GM18873 (cell line): ENCODE measurements at regions not wholly inside any gene's neighbourhood (a gene's known extent, or its start where the extent isn't known, plus 50 kb on each side); places are given as distances from the start of the nearest gene placed in this dataset.
A peak's percentile ranks its signal among the peaks of the same experiment; 100 is the strongest.

Experiments used
- ATAC-seq: cut with Tn5 transposase; IDR thresholded peaks from one replicate; pipeline ENCODE4 v1.9.1; 2021; ENCODE audit warnings: mild to moderate bottlenecking, moderate library complexity, moderate number of reproducible peaks; ENCODE audit not compliant: unreplicated experiment, low FRiP score

DNA sequence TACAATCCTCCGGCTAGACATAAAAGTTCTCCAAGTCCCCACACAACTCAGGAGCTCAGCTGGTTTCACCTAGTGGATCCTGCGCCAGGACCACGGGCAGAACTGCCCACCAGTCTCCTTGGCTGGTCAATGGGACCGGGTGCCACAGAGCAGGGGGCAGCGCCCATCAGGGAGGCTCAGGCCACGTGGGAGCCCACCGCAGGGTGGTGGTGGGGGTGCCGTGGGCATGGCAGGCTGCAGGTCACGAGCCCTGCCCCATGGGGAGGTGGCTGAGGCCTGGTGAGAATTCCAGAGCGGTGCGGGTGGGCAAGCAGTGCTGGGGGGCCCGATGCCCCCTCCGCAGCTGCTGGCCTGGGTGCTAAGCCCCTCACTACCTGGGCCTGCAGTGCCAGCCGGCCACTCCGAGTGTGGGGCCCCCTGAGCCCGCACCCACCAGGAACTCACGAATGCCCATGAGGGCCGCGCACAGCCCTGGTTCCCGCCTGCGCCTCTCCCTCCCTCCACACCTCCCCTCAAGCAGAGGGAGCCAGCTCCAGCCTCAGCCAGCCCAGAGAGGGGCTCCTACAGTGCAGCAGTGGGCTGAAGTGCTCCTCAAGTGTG lies 1091.9 kb upstream of the TENM4 start:
- ATAC-seq: no peak

- ATAC-seq: no peak
Observed at GRCh38 chr11:80529726-80530125, 1088.9 kb upstream of the TENM4 start.

DNA sequence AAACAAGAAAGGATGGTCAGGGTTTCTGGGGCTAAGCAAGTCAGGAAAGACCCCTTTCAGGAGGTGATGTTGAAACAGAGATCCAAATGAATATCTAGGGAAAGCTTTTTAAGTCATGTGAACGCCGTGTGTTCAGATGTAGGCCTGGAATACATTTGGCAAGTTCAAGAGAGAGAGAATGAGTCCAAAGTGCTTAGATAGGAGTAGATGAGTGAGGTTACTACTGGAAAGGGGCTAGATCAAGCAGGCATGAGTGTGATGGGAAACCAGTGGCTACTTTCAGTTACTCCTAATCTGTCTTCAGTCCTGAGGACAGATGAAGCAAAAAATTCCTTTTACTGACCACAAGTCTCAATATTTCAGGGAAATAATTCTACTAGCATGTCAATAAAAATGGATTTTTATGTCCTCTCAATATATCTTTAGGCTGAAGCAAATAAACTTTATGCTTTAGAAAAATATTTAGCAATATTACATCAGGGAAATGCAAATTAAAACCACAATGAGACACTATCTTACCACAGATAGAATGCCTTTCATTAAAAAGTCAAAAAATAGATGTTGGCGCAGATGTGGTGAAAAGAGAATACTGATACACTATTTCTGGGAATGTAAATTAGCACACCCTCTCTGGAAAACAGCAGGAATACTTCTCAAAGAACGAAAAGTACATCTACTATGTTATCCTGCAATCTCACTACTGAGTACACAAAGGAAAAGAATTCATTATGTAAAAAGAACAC lies 1085.0 kb upstream of the TENM4 start:
- no peak for ATAC-seq

- ATAC-seq: no peak
Observed at GRCh38 chr11:80524349-80524748, 1083.5 kb upstream of the TENM4 start.

DNA sequence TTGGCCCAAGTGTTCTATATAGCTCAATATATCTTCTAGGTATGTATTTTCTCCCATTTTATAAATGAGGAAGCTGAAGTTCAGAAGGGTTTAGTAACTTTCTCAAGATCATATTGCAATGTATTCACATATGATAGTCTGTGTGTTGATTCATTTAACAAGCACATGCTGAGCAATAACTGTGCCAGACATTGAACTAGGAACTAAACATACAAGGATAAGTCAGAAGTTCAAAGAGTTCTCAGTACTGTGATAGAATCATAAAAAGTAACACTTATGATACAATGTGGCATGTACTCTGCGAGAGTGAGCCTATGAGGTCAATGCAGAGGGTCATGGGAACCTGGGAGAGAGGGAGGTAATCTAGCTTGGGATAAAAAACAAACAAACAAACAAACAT lies 1082.2 kb upstream of the TENM4 start:
- no peak for ATAC-seq

DNA sequence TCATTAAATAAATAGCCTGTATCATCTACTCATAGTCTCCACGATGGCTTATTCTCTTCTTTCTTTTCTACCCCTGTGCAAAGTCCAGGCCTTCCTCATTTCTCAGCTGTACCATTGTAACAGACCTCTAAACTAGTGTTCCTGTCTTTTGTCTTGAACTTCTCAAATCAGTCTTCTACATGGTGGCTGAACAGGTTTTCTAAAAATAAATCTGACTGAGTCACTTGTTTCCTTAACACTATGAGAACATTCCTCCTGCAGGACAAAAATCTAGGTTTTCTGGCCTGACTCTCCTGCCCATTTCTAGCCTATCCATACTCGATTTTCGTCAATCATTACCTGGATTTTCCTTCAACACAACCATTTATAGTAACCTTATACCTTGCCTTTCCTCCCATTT lies 1080.8 kb upstream of the TENM4 start:
- no peak for ATAC-seq

DNA sequence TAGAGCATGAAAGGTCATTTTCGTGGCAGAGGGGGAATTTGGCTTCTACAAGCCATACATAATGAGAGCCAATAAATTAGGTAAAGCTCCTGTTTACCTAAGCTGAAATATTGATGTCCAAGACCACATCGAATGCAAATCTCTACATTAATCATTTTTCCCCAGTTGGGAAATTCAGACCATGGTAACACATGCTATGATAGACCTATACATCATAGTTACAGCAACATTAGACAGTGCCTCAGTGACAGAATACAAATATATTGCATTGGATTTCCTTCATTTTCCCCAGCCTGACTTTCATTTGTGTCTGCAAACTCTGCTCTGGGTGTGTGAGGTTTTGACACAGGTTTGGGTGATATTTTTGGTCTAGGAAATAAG lies 1079.7 kb upstream of the TENM4 start:
- no peak for ATAC-seq

- no peak for ATAC-seq
Observed at GRCh38 chr11:80519596-80520506, 1079.0 kb upstream of the TENM4 start.

DNA sequence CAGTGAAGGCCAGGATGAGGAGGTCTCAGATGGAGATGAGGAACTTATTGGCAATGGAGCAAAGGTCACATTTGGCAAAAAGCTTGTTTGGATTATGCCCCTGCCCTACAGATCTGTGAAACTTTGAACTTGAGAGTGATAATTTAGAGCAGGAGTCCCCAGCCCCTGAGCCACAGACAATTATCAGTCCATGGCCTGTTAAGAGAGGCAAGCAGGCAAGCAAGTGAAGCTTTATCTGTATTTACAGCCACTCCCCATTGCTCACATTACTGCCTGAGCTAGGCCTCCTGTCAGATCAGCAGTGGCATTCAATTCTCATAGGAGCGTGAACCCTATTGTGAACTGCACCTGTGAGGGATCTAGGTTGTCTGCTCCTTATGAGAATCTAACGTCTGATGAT lies 1076.9 kb upstream of the TENM4 start:
- ATAC-seq: no peak

GRCh38 chr11:80515097-80515496 lies 1074.3 kb upstream of the TENM4 start:
- ATAC-seq: no peak

DNA sequence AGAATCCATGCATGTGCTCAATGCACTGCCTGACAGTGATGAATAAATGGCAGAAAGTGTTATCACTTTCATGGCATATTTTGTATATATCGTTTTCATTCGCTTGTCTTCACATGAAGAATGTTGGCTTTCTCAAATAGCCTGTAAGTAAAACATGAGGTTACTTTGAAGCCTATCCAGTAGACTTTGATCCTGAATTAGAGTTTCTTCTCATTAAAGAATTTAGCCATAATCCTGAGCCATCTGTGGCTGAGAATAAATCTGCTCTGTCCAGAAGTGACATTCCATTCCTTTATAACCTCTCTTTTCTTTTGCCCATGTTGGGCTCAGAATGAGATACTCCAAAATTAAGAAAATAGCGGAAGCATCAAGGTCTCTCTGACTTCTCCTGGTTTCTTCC lies 1071.7 kb upstream of the TENM4 start:
- ATAC-seq: no peak

DNA sequence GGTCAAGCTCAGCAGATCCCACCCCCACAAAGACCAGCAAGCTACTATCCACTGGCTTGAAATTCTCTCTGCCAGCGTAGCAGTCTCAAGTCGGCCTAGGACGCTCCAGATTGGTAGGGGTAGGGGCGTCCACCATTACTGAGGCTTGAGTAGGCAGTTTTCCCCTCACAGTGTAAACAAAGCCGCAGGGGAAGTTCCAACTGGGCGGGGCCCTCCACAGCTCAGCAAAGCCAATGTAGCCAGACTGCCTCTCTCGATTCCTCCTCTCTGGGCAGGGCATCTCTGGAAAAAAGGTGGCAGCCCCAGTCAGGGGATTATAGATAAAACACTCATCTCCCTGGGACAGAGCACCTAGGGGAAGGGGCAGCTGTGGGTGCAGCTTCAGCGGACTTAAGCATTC lies 1064.9 kb upstream of the TENM4 start:
- ATAC-seq: no peak

DNA sequence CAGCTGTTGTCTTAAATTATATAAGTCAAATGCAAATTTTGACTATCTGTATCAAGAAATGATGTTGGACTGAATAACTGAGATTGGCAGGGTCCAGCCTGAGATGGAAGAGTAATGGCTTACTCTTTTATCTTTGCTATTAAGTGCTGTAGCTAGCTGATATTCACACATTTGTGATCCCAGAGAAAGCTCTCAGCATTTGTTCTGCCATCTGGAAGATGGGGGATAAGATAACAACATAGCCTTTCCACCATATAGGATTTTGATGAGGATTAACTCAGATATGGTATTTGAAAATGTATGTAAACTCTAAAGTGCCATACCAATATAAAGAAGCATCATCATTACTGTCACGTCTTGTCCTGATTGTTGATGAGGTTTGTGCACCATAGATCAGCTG lies 1063.2 kb upstream of the TENM4 start:
- ATAC-seq: no peak

DNA sequence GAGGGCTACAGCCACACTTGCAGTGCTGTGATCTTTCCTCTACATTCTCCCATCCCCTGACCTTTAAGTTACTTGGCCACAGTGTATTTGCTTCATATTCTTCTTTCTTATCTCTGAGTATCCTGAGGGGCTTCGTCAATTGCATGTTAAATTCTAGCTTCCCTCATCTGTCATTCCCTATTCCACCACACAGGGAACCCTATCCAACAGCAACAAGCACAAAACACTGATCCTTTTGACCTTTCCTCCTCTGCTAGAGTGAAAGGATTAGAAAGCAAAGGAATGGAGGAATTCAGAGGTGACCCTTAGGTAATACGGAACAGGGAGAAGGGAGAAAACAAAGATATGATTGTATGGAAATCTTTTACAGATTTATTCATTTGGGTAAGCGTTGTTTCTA lies 1061.7 kb upstream of the TENM4 start:
- no peak for ATAC-seq

DNA sequence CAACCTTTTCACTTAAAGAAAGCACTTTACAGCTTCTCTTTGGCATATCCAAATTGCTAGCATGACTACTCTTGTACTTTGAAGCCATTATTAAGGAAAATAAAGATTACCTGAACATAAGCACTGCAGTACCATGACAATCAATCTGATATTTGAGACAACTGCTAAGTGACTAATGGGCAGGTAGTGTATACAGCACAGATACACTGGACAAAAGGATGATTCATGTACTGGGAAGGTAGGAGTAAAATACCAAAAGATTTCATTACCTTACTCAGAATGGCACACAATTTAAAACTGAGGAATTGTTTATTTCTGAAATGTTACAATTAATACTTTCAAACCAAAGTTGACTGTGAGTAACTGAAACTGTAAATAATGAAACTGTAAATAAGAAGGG lies 1054.3 kb upstream of the TENM4 start:
- ATAC-seq: no peak

DNA sequence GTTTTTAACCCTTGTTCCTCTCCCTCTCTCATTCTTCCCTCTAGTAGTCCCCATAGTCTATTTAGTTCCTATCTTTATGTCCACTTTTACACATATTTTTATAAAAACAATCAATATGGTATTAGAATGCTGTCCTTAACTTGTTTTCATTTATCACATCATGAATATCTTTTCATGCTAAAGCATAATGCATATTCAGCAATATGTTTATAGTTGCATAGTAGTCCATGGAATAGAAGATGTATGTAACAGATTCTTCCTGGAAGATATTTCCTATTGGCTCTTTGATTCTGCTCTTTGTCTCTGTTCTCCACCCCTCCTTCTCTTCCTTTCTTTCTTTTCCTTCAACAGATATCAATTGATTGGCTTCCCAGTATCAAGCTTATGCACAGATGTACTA lies 1047.1 kb upstream of the TENM4 start:
- ATAC-seq: no peak

GRCh38 chr11:80486678-80487077 lies 1045.8 kb upstream of the TENM4 start:
- ATAC-seq: no peak

- ATAC-seq: no peak
Observed at GRCh38 chr11:80477178-80477577, 1036.3 kb upstream of the TENM4 start.

- ATAC-seq: peak; percentile 71
Observed at GRCh38 chr11:80473562-80473961, 1032.7 kb upstream of the TENM4 start.

GRCh38 chr11:80469871-80470270 lies 1029.0 kb upstream of the TENM4 start:
- ATAC-seq: no peak

- no peak for ATAC-seq
Observed at GRCh38 chr11:80466570-80466969, 1025.7 kb upstream of the TENM4 start.
